GM18520 (cell line): ENCODE measurements at regions not wholly inside any gene's neighbourhood (a gene's known extent, or its start where the extent isn't known, plus 50 kb on each side); places are given as distances from the start of the nearest gene placed in this dataset.
"Not testable (repeated sequence)": the region's sequence is repeated elsewhere in the genome, so short reads cannot be mapped to it uniquely, and the experiment has no call there.

ENCODE experiments used
- ATAC-seq: cut with Tn5 transposase; IDR thresholded peaks from one replicate; pipeline ENCODE4 v1.9.1; 2021; ENCODE audit not compliant: unreplicated experiment

DNA sequence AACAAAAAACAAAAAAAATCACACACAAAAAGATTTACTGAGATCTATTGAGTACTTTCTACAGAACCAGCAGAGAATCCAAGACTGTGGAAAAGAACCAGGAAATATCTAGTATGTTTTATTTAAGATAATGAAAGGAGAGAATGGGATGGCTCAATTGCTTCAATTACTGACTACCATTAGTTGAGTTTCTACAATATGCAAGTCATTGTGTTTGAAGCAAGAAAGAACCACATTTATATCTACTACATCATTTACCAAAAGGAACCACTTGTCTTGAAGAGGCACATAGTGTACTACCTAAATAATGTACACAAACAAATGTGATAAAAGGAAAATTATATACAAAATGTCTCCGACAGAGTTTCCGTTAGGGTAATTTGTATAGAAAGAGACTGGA, 325.9 kb upstream of the TNC start:
- no peak for ATAC-seq

DNA sequence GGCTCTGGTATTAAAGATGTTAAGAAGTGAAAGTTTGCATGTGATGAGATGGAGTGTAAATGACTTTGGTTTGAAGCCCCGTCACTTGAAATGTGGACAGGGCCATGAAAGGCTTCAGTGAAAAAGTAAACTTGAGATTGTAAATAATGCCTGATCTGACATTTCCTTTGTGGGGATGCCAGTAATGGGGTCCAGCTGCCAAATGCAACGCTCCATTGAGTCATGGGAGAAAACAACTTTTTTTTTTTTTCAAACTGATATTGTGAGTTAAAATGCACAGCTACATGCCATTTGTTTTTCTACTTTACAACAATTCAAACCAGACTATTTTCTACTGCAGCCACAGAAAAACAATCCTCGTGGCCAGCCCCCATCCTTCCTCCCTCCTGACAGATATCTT, 327.0 kb upstream of the TNC start:
- ATAC-seq, result no peak

DNA sequence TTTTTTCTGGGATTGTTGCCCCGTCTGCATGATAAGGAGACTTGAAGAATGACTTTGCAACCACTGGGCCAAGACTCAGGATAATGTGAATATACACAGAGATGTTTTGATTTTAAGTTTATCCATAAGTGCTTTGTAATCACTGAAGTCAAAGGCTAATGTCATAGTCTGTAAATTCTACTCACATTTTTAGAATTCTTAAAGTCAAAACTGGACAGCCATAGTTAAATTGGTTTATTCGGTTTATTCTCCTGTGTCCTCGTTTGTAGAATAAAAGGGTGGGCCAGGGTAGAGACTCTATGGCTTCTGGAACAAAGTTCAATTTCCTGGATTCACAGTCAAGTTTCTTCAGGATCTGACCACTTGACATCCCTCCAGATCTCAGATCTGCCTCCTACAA, 327.7 kb upstream of the TNC start:
- no peak for ATAC-seq

DNA sequence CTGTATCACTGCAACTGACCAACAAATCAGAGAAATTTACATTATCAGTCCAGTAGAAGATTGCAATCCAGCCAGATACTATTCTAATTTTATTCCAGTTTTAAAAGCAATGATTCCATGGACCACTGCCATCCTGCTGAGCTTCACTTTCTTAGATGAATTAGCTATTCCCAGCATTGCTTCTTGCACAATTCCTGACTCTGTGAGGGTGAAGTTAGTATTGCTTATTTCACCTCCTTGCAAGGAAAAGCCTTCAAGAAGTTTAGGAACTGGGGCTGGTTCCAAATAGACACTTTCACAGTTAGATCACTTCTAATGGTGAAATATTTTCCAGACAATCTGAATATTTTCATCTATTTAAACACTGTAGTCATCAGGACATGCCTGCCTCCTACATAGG, 338.6 kb upstream of the TNC start:
- no peak for ATAC-seq

DNA sequence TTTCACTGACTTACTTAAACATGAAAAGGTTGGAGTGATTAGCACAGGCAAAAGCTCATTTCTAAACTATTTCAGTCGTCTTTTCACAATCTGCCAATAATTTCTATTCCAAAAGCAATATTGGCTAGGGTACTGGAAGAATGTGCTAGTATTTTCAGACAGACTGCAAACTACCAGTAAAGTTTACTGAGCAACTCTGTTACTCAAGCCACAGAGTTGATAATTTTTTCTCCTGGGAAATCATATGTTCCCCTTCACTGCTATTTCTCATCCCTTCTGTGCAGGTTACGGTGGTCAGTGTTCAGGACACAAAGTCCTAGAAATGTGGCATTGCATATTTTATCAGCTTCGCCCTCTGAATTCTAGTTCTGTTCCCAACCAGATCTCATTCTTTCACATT, 343.3 kb upstream of the TNC start:
- ATAC-seq, result no peak

DNA sequence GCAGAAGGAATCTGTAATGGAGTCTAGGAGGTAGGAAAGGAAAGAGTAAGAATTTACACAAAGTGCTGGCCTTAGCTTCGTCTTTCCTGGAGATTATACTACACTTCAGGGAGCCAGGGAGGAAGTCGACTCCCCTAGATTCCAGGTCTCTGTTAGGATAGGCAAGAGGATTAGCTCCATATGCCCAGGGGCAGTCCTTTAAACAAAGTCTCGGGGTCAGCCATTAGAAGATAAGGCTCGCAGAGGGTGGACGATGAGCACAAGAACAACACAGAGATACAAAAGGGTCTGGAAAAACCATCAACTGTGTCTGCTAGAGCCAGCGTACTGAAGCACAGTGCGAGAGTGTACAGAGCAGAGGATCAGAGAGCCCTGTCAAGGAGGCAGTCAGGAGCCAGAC, 344.7 kb upstream of the TNC start:
- no peak for ATAC-seq

DNA sequence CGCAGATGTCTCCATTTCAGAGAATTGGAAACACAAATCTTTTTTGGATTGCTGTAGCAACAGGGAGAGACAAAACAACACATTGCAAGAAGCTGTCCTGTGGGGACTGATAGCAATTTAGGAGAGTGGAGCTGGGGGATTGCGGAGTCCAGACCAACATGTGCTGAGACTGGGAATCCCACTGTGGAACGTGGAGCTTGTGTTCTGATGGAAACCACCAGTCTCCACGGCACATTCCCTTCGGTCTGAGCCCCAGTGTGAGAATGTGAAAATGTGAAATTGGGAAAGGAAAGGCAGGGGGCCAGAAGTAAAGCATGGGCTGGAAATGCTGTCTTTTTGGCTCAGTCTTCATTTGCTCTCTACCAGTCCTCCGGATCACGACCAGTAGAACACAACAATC, 348.8 kb upstream of the TNC start:
- no peak for ATAC-seq

DNA sequence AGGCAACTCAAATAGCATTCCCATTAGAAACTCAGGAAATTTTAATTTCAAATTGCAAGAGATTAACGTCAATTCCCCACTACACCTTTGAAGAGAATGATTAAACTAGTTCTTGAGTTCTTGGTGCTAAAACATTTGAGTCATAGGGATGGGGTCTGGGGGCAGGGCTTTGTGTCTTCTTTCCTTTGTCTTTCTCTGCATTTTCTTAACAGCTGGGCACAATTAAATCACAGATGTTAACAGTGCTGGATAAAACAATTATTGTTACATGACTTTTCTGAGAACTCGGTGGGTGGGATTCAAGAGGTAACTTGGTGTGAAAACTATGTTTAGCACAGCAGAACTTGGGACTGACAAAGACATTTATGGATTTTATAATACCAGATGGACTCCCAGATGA, 351.9 kb upstream of the TNC start:
- no peak for ATAC-seq

DNA sequence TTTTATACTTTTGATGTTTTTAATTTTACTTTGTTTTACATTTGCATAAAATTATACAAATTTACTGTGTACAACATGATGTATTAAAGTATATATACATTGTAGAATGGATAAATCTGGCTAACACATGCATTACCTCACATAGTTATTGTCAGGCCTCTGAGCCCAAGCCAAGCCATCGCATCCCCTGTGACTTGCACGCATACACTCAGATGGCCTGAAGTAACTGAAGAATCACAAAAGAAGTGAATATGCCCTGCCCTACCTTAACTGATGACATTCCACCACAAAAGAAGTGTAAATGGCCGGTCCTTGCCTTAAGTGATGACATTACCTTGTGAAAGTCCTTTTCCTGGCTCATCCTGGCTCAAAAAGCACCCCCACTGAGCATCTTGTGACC, 355.1 kb upstream of the TNC start:
- ATAC-seq, result not testable (repeated sequence)

DNA sequence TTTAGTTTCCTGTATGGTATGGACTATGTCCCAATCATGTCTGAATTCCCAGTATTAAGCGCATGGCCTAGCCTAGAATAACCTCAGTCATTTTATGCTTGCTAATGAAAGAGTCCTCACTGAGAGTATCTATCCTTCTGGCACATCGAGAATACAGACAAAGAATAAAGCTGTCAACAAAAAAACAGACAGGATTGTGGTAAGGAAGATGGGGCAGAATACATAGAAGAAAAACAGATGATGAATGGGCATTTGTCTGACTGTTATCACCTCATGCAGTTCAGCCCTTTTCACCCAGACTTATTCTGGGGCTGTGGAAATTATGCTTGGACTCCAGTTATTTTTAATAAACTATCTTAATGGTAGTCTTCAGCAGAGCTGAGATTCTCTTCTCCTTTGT, 363.8 kb upstream of the TNC start:
- ATAC-seq, result no peak

DNA sequence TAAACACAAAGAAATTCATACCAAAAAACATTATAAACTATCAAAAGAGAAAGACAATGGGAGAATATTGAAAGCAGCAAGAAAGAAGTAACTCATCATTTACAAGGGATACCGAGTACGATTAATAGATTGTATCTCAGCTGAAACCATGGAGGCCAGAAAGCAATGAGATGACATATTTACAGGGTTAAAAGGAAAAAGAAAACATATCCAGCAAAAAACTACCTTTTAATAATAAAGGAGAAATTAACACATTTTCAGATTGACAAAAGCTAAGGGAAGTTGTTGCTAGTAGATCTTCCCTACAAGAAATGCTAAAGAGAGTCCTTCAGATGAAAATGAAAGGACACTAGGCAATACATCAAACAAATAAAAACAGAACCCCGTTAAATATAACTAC, 364.8 kb upstream of the TNC start:
- no peak for ATAC-seq

DNA sequence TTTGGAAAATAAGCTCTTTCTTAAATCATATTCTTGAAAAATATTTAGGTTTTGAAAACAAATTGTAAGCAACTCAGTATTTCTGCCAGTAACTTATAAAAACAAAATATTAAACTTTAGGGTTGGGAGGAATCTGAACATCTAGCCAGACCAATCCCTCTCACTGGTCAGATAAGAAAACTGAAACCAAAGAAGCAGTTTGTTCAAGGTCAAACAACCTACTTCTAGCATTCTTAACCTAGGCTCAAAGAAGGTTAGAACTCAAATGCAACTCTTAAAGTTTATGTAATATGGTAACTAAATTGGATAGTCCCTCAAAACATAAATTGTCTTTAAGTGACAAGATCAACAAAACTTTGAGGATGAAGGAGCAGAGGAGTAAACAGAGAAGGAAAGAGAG, 374.9 kb upstream of the TNC start:
- ATAC-seq, result no peak

DNA sequence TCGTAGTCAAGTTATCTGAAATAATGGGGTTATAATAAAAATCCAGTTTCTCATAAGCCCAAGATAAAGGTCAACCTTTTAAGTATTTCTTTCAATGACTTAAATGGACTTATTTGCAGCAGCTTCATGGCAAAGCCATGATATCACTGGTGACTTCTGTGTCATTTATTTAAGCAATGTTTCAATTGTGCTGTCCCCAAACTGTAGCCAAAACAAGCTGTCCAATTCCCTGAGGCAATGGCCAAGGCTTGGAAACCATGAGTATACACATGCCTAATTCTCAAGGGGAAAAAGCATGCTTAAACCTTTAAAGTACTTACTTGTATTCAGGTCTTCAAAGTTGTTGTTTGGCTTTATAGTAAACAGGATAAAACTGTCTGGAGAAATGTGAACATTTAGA, 376.4 kb upstream of the TNC start:
- ATAC-seq, result no peak

DNA sequence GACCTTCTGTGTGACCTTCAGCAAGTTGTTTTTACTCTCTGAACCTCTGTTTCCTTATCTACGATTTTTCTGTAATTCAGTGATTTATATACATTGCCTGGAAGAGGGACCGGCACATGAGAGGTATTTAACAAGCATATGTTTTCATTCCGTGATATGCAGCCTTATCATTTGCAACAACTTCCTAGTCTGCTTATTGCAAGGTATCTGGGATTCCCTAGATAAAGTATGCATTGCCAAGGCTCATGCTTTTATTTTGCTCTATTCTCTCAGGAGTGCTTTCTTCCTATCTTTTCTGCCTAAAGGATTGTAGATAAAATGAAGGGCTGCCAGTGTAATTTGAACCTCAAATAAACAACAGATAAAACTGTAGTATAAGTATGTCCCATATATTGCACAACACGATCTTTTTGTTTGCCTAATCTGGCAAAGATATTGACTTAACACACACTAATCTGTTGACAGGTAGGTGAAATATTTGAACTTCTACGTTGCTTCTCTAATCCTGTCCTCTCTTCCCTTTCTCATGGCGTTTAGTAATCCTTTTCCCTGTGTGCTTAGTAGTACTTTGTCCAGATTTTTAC, 377.2 kb upstream of the TNC start:
- ATAC-seq, result no peak

DNA sequence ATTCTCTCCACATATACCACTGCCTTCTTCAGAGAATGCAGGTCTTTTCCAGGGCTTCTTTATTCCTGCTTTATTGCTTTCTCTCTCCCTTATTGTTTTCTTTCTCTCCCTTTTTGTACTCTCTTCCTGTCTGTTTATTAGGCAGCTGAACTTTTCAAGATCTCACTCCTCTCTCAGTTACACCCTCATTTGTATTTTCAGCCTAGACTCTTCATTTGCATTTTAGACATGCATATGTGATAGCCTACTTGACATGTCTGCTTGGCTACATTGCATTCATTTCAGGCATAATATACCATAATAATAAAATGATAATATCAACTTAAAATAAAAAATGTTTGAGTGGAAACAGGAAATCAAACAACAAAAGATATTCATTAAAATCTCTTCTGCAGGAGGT, 377.9 kb upstream of the TNC start:
- no peak for ATAC-seq

DNA sequence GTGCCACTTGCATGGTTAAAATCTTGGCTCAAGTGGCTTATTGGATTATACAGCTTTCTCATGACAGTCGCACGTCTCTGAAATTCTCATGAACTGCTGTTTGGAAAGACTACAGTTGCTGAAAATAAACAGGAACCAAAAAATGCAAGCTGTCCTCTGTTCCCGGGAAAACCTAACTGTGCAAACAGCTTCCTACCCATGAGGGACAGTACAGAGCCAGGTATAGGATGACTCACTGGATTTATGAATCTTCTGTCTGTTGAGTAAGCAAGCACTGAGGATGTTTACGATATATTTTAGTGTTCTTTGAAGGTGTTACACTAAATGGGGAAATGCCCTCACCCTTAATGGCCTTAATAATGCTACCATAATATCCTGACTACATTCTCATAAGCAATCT, 380.3 kb upstream of the TNC start:
- ATAC-seq, result no peak

DNA sequence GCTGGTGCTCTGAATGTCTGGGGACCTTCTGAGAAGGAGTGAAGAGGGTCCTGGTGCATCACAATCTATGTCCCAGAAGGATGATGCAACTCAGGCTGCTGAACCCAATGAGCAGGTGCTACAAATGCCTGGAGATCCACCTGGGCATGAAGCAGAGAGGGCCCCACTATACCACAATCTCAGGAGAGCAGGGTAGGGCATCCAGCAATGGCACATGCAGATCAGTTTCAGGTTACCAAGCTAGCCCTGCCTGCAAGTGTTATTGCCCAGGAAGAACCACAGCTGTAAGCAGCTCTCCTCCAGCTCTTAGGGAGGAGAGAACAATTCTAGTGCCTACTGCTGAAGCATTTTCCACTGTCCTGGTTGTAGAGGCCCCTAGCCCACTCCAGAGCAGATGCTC, 389.2 kb upstream of the TNC start:
- no peak for ATAC-seq

DNA sequence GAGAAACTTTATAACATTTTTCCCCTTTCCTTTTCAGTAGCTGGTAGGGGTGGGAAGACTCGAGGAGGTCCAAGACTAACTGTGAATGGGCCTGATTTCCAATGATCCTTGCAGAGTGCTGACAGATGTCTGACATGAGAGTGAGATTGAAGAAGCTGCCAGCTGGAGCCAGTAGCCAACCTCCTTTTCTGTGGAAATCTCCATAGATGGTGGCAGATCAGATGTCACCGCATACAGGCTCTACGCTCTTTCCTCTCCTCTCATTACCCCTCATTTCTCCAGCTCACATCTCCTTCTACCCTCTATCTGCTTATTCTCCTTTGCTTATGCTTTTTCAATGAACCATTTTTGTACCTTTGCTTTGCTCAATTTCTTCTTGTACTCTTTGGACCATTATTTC, 395.2 kb upstream of the TNC start:
- no peak for ATAC-seq

DNA sequence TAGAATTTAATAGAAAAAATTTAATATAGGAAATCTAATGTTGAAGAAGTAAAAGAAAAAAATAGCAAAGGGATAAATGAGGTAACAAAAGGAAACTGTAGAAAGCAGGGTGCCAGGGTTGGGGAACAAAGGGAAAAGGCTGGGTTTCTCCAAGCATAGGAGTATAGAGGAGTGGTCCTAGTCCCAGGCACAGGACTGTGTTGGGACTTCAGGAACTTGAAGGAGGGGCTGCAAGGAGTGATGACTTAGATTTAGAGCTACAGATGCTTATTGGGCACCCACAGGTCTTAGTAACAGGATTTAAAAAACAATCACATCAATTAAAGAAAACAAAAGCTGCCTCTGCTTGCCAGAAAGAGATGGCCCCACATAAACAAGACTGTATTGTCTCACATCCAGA, 396.5 kb upstream of the TNC start:
- ATAC-seq, result no peak

DNA sequence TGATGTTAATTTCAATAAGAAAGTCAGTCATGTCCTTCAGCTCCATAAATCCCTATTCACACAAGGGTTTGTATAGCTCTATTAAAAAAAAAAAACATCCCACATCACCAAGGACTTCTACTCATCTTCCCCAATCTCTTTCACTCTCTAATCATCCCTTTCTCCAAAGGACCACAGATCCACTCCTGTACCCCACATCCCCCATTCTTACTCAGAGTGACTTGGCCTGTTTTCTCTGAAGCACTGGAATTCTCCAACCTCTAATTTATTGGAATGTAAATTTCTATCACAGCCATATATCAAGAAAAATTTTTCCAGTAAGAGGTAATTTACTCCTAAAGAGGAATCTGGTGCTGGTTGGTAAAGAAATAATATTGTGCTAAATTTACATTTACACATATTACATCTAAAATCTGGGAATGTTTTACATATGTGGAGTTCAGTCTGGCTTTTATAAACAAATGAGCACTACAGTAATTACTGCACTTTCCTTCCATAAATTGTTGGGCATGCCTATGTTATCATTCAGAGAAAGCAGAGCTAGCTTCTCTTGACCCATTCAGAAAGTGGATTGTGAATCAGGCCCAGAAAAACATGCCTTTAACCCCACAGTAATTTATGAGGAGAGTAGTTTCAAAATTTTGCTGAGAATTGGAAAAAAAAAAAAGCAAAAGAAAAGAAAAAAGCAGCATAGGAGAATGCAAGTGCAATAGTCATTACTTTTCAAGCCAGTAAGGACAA, 399.5 kb upstream of the TNC start:
- no peak for ATAC-seq

DNA sequence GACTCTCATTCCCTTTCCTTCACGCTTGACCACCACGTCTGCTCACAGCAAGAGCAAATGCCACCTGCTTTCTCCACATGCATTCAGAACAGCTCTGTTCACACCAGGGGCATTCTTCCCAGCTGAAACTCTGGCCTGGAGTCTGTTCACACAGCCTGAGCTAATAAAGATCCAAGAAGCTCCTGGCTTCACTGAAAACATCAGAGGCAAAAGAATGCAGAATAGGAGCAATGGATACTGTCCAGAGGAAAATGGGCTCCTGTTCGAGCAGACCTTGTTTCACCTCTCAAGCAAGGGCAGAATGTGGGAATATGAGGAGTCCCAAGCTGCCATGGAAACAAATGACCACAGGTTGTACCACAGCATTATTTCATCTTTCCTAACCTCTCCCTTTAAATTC, 402.7 kb upstream of the TNC start:
- ATAC-seq, result no peak

DNA sequence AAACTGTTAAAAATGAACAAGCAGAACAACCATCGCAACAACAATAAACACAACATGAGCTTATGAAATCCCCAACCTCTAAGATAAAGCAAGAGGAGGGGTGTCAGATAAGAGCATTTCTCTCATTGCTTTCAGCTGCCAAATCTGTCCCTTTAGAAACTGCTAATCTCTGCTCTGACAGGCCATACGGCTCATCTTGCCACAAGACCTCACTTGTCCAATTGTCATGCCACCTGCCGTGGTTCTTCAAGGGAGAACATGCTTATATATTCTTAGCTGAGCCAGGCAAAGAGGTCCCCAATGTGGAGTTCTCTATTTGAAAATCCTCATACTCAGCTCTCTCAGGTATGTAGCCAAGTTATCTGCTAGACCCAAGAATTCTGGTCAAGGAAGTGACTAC, 405.0 kb upstream of the TNC start:
- no peak for ATAC-seq

DNA sequence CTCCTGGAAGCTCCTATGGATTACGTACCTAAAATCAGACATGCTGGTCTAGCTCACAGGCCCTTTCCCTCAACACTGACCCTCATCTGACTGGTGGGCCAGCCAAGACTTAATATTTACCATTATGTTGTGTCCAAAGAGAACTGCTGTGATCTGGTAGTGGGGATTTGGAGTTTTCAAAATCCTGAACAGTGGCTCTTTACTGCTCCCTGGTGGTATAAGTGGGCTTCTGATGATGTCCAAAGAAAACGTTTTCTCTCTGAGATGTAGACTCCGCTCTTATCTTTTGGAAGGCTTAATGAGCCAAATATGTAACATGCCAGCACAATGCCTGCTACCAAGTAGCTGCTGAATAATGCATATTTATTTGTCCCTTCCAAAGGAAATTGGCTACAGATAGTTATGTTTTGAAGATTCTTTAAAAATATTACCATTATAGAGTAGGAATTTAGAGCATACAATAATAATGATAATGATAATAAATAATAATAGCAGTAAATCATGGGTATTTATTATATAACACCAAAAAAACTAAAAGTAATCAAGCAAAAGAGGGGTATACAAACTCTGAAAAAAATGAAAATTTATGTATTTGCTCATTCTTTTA, 406.6 kb upstream of the TNC start:
- ATAC-seq, result no peak
